ENCODE measurements at regions not wholly inside any gene's neighbourhood (a gene's known extent, or its start where the extent isn't known, plus 50 kb on each side); places are given as distances from the start of the nearest gene placed in this dataset.

GRCh38 chr13:111479412-111479811 is 159.0 kb downstream of the TEX29 start:
- Mint-ChIP-seq H3K27me3 (ENCODE audit: insufficient read depth) (peaks cover 9% of the 10 kb centered on the region), H3K27ac (no peak overlapping the region), H3K36me3 (ENCODE audit: low read depth) (no peaks in the 10 kb centered on the region), H3K9me3 (peaks cover 6% of the 10 kb centered on the region; the same call in 1 of the 2 replicates), H3K4me1 (ENCODE audit: low read depth) (no peaks in the 10 kb centered on the region), H3K4me3 (no peak overlapping the region)
- TF ChIP-seq CTCF (IDR thresholded peaks at IDR 0.05) = no peak
- DNase-seq = no peak

- no peak for DNase-seq
- Mint-ChIP-seq H3K27me3 (ENCODE audit: insufficient read depth) (peaks cover 8% of the 10 kb centered on the region), H3K36me3 (ENCODE audit: low read depth) (0 out of 2 replicates have a peak, but pooled peaks cover 2% of the 10 kb centered on the region), H3K4me3 (no peak overlapping the region), H3K9me3 (peaks cover 13% of the 10 kb centered on the region), H3K4me1 (ENCODE audit: low read depth) (no peaks in the 10 kb centered on the region), H3K27ac (no peak overlapping the region)
- no peak for TF ChIP-seq CTCF (IDR thresholded peaks at IDR 0.05)
These were observed 160.1 kb downstream of the TEX29 start for GRCh38 chr13:111480503-111480902.

GRCh38 chr13:111480976-111481375 is 160.5 kb downstream of the TEX29 start:
- DNase-seq = no peak
- no peak overlapping the region for H3K27ac Mint-ChIP-seq
- H3K36me3 Mint-ChIP-seq (ENCODE audit: low read depth) = 0 out of 2 replicates have a peak, but pooled peaks cover 5% of the 10 kb centered on the region
- TF ChIP-seq CTCF (IDR thresholded peaks at IDR 0.05) = no peak
- peaks cover 17% of the 10 kb centered on the region for H3K9me3 Mint-ChIP-seq
- peaks cover 4% of the 10 kb centered on the region for H3K27me3 Mint-ChIP-seq (ENCODE audit: insufficient read depth)
- H3K4me1 Mint-ChIP-seq (ENCODE audit: low read depth) = no peaks in the 10 kb centered on the region
- no peak overlapping the region for H3K4me3 Mint-ChIP-seq

- no peak overlapping the region for H3K27ac Mint-ChIP-seq
- no peak for TF ChIP-seq CTCF (IDR thresholded peaks at IDR 0.05)
- peaks cover 29% of the 10 kb centered on the region for H3K9me3 Mint-ChIP-seq
- H3K4me1 Mint-ChIP-seq (ENCODE audit: low read depth) = no peaks in the 10 kb centered on the region
- H3K4me3 Mint-ChIP-seq = no peak overlapping the region
- H3K27me3 Mint-ChIP-seq (ENCODE audit: insufficient read depth) = peaks cover 4% of the 10 kb centered on the region
- H3K36me3 Mint-ChIP-seq (ENCODE audit: low read depth) = 0 out of 2 replicates have a peak, but pooled peaks cover 5% of the 10 kb centered on the region
- DNase-seq = no peak
These were observed 161.7 kb downstream of the TEX29 start for GRCh38 chr13:111482126-111482525.

GRCh38 chr13:111482806-111483620 is 162.6 kb downstream of the TEX29 start:
- no peak for DNase-seq
- Mint-ChIP-seq H3K4me1 (ENCODE audit: low read depth) (no peaks in the 10 kb centered on the region), H3K27ac (no peak overlapping the region), H3K9me3 (peaks cover 38% of the 10 kb centered on the region), H3K27me3 (ENCODE audit: insufficient read depth) (peaks cover 4% of the 10 kb centered on the region), H3K36me3 (ENCODE audit: low read depth) (0 out of 2 replicates have a peak, but pooled peaks cover 5% of the 10 kb centered on the region), H3K4me3 (no peak overlapping the region)
- TF ChIP-seq CTCF (IDR thresholded peaks at IDR 0.05) = no peak
